ENCODE measurements at regions not wholly inside any gene's neighbourhood (a gene's known extent, or its start where the extent isn't known, plus 50 kb on each side); places are given as distances from the start of the nearest gene placed in this dataset.

- DNase-seq (ENCODE audit: low spot score, unreplicated experiment), result no peak
- H3K27ac Mint-ChIP-seq, result no peak overlapping the region
- no peaks in the 10 kb centered on the region for H3K9me3 Mint-ChIP-seq (ENCODE audit: low read depth)
- no peaks in the 10 kb centered on the region for H3K4me1 Mint-ChIP-seq (ENCODE audit: low read depth)
- H3K36me3 Mint-ChIP-seq (ENCODE audit: insufficient read depth), result no peaks in the 10 kb centered on the region
- TF ChIP-seq CTCF (IDR thresholded peaks at IDR 0.05; ENCODE audit: unreplicated experiment), result no peak
- H3K27me3 Mint-ChIP-seq, result peaks cover 26% of the 10 kb centered on the region
- H3K4me3 Mint-ChIP-seq (ENCODE audit: low read depth), result no peak overlapping the region
Measured at GRCh38 chr6:33959661-33960344, 156.0 kb upstream of the MLN start.

GRCh38 chr6:33959329-33959651 lies 155.5 kb upstream of the MLN start:
- no peak overlapping the region for H3K27ac Mint-ChIP-seq
- H3K27me3 Mint-ChIP-seq, result peaks cover 29% of the 10 kb centered on the region
- DNase-seq (ENCODE audit: low spot score, unreplicated experiment), result no peak
- no peaks in the 10 kb centered on the region for H3K36me3 Mint-ChIP-seq (ENCODE audit: insufficient read depth)
- H3K4me3 Mint-ChIP-seq (ENCODE audit: low read depth), result no peak overlapping the region
- TF ChIP-seq CTCF (IDR thresholded peaks at IDR 0.05; ENCODE audit: unreplicated experiment), result no peak
- H3K4me1 Mint-ChIP-seq (ENCODE audit: low read depth), result no peaks in the 10 kb centered on the region
- H3K9me3 Mint-ChIP-seq (ENCODE audit: low read depth), result no peaks in the 10 kb centered on the region

GRCh38 chr6:33958526-33959328 lies 154.9 kb upstream of the MLN start:
- Mint-ChIP-seq H3K27me3 (peaks cover 30% of the 10 kb centered on the region), H3K36me3 (ENCODE audit: insufficient read depth) (no peaks in the 10 kb centered on the region), H3K27ac (no peak overlapping the region), H3K9me3 (ENCODE audit: low read depth) (no peaks in the 10 kb centered on the region), H3K4me3 (ENCODE audit: low read depth) (no peak overlapping the region), H3K4me1 (ENCODE audit: low read depth) (no peaks in the 10 kb centered on the region)
- peak; percentile 47 for TF ChIP-seq CTCF (IDR thresholded peaks at IDR 0.05; ENCODE audit: unreplicated experiment)
- DNase-seq (ENCODE audit: low spot score, unreplicated experiment), result no peak

- H3K4me1 Mint-ChIP-seq (ENCODE audit: low read depth), result no peaks in the 10 kb centered on the region
- TF ChIP-seq CTCF (IDR thresholded peaks at IDR 0.05; ENCODE audit: unreplicated experiment), result no peak
- H3K4me3 Mint-ChIP-seq (ENCODE audit: low read depth), result no peak overlapping the region
- H3K36me3 Mint-ChIP-seq (ENCODE audit: insufficient read depth), result no peaks in the 10 kb centered on the region
- no peaks in the 10 kb centered on the region for H3K9me3 Mint-ChIP-seq (ENCODE audit: low read depth)
- DNase-seq (ENCODE audit: low spot score, unreplicated experiment), result no peak
- H3K27me3 Mint-ChIP-seq, result peaks cover 37% of the 10 kb centered on the region
- no peak overlapping the region for H3K27ac Mint-ChIP-seq
Measured at GRCh38 chr6:33957892-33958525, 154.2 kb upstream of the MLN start.

- no peak for DNase-seq (ENCODE audit: low spot score, unreplicated experiment)
- Mint-ChIP-seq H3K27me3 (peaks cover 43% of the 10 kb centered on the region), H3K27ac (no peak overlapping the region), H3K36me3 (ENCODE audit: insufficient read depth) (no peaks in the 10 kb centered on the region), H3K4me3 (ENCODE audit: low read depth) (no peak overlapping the region), H3K9me3 (ENCODE audit: low read depth) (no peaks in the 10 kb centered on the region), H3K4me1 (ENCODE audit: low read depth) (no peaks in the 10 kb centered on the region)
- no peak for TF ChIP-seq CTCF (IDR thresholded peaks at IDR 0.05; ENCODE audit: unreplicated experiment)
Measured at GRCh38 chr6:33957131-33957891, 153.5 kb upstream of the MLN start.
